ENCODE measurements at regions not wholly inside any gene's neighbourhood (a gene's known extent, or its start where the extent isn't known, plus 50 kb on each side); places are given as distances from the start of the nearest gene placed in this dataset.
"Not testable (repeated sequence)": the region's sequence is repeated elsewhere in the genome, so short reads cannot be mapped to it uniquely, and the experiment has no call there.

- TF ChIP-seq, protein P1, sequence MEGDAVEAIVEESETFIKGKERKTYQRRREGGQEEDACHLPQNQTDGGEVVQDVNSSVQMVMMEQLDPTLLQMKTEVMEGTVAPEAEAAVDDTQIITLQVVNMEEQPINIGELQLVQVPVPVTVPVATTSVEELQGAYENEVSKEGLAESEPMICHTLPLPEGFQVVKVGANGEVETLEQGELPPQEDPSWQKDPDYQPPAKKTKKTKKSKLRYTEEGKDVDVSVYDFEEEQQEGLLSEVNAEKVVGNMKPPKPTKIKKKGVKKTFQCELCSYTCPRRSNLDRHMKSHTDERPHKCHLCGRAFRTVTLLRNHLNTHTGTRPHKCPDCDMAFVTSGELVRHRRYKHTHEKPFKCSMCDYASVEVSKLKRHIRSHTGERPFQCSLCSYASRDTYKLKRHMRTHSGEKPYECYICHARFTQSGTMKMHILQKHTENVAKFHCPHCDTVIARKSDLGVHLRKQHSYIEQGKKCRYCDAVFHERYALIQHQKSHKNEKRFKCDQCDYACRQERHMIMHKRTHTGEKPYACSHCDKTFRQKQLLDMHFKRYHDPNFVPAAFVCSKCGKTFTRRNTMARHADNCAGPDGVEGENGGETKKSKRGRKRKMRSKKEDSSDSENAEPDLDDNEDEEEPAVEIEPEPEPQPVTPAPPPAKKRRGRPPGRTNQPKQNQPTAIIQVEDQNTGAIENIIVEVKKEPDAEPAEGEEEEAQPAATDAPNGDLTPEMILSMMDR (IDR thresholded peaks at IDR 0.05; ENCODE audit: borderline replicate concordance, extremely low read depth, low read length, poor library complexity, severe bottlenecking), result not testable (repeated sequence)
- not testable (repeated sequence) for TF ChIP-seq EZH2 (IDR thresholded peaks at IDR 0.05; ENCODE audit: borderline replicate concordance, low read depth, low read length, severe bottlenecking)
These were observed 158.3 kb downstream of the GOLGA6L22 start for GRCh38 chr15:22616976-22617375.

All from DND-41 (cell line).